HG03280 (cell line): ENCODE measurements at regions not wholly inside any gene's neighbourhood (a gene's known extent, or its start where the extent isn't known, plus 50 kb on each side); places are given as distances from the start of the nearest gene placed in this dataset.
"Not testable (repeated sequence)": the region's sequence is repeated elsewhere in the genome, so short reads cannot be mapped to it uniquely, and the experiment has no call there.

Experiments used
- ATAC-seq: cut with Tn5 transposase; IDR thresholded peaks from one replicate; pipeline ENCODE4 v1.9.1; 2021; ENCODE audit warnings: mild to moderate bottlenecking, moderate library complexity; ENCODE audit not compliant: unreplicated experiment

DNA sequence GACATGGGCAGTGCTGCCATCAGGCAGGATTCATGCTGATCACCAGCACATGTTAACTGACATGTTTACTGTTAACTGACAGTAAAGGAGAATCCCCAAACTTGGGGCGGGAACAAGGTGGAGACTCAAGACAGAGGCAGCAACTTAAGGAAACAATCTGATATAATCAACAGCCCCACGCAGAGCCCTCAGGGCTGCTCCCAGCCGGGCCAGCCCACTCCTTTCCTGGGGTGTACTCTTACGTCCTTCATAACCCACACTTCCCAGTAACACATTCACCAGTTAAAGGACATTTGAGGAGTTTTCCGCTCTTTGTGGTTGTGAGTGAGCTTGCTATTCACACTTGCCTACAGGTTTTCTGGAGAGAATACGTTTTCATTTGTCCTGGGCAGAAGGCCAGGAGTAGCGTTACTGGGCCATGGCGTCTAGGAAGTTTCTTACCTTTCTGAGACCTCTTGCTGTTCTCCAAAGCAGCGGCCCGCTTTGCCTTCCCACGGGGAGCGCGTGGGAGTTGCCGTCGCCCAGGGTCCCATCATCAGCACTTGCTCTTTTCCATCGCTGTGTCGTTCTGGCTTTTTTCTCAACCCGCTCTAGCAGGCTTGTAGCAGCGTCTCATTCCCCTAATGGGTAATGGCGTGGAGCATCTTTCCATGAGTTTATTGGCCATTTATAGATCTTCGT, 56.4 kb downstream of the FOXF2 start:
- no peak for ATAC-seq

DNA sequence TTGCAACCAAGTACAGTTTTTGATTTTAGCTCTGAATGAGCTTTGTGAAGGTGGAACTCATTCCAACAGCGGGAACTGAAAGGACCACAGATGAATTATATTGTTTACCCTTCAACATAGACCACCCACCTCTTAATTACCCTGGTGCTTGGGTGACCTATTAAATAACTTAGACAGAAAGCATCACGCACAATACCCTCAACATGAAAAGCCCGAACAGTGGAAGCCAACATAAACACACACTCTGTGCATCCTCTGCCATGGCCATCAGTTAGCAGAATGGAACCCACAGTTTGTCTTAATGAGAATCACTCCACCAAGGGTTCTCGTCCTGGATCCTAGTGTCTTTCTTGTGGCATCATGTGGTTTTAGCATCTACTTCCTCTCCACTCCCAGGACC, 60.5 kb downstream of the FOXF2 start:
- ATAC-seq, result no peak

DNA sequence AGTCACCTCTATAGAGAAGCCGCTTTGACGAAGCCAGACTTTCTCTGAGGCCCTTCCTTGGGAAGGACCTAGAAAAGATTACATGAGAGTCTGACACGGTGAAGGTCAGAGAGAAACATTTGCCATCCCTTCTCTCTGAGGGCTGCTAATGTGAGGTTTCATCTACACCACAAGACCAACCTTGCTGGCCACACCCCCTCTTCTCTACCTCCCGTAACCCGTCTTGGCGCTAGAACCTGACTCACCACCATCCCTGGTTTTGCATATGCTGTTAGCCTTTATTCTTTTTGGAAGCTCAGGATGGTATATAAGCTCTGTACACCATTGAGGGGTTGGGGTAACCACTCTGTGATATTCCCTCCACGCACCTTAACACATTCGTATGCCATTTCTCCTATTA, 63.6 kb downstream of the FOXF2 start:
- ATAC-seq, result no peak

DNA sequence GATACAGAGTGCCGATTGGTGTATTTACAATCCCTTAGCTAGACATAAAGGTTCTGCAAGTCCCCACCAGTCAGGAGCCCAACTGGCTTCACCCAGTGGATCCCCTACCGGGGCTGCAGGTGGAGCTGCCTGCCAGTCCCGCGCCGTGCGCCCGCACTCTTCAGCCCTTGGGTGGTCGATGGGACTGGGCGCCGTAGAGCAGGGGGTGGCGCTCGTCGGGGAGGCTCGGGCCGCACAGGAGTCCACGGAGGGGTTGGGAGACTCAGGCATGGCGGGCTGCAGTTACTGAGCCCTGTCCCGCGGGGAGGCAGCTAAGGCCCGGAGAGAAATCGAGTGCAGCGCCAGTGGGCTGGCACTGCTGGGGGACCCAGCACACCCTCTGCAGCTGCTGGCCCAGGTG, 67.4 kb downstream of the FOXF2 start:
- ATAC-seq, result not testable (repeated sequence)

DNA sequence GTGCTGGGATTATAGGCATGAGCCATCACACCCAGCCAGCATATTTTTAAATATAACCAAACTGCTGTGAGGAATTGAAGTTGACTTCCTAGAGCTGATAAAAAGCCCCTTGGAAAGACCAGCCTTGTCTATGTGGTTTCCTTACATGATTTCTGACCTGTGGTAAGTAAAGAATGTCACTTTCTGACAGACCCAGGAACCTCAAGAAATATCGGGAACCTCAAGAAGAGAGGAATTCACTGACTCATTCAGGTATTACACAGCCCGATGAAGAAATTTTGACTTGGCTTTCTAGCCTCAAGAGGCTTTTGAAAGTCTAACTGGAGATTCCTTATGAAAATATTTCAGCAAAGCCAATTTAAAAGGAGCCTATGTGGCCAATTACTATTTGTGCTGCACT, 71.8 kb downstream of the FOXF2 start:
- no peak for ATAC-seq

DNA sequence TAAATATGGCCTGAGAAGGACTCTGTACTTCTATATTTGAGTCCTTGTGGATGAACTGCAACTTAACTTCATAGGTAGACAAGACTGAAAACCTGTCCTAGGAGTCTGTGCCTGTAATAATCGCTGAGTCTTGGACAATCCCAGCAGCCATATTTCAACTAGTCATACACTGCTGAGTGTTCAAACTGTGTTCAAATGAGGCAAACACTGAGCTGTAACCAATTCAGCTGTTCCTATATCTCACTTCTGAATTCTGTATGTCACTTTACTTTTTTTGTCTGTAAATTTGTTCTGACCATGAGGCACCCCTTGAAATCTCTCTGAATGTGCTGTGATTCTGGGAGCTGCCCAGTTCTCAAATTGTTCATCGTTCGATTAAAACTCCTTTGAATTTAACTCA, 72.4 kb downstream of the FOXF2 start:
- no peak for ATAC-seq

DNA sequence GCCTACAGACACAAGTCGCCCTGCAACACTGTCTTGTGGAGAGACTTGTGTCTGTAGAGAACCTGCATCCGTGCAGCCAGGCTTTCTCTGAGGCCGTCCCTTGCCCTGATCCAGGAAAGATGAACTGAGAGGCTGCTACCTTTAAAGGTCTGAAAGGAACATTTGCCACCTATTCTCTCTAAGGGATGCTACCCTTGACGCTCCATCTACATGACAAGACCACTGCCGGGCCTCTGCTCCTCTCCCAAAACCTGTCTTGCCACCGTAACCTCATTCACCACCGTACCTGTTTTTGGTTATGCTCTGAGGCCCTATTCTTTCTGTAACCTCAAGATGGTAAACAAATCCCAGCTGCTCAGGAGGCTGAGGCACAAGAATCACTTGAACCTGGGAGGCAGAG, 73.9 kb downstream of the FOXF2 start:
- ATAC-seq, result no peak

DNA sequence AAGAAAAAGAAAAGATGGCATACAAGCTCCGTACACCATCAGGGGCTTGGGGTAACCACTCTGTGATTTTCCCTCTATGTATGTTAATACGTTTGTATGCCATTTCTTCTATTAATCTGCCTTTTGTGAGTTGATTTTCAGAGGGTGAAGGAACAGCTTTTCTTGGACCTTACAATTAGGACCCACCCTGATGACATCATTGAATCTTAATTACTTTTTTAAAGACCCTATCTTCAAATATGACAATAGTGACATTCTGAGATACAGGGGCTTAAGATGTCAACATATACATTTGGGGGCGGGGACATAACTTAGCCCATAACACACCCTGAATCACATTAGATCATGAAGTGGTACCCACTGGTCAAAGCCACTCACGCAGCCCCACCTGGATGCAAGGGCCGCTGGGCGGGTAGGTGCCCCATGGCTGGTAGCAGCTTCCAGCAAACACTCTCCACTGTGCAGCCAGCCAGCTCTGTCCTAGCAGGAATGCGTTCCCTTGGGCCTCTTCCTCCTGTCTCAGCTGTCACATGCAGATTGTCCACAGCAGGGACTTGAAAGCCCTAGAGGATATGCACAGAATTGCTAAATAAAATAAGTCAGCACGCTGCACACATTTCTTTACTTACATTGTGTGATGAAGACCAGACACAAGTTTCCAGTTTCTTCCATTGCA, 74.5 kb downstream of the FOXF2 start:
- ATAC-seq, result no peak

DNA sequence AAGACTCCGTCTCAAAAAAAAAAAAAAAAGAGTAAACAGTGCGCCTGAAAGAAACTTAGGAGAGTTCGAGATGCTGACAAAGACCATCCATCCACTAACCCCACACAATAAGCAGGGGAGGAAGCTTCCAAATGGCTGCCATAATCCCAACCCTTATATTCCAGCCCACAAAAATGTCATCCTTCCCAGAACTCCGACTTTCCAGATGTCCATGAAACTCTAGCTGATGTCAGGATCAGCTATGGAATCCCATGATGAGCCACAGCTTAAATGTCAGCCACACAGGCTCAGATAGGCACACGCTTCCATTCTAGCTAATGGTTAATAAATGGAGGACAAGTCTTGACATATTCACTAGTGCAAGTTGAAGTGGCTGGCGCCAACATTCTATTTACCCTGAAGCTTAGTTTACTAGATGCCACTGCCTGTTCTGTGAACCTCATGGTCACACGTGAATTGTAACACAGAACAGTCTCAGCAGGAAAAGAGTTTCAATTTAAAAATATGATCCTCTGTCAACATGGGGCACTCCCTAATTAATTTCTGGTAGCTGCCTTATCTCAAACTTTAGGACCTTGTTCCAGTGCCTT, 75.5 kb downstream of the FOXF2 start:
- ATAC-seq, result no peak

DNA sequence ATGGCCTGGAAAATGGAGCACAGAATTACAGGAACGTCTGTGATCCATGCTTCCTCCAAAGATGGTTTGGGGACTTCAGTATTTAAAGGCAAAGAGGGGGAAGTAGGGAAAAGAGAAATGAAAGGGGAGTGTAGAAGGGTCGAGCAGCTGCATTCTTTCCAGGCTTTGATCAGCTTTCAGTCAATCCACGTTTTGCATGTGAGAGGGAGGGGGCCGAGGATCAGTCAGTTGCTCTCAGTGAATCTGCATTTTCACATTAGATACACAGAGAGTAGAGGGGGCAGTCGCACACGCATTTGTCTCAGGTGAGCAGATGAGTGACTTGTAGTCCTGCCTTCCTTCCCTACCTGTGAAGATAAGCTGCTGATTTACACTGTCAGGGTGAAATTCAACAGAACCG, 78.8 kb downstream of the FOXF2 start:
- ATAC-seq, result no peak

DNA sequence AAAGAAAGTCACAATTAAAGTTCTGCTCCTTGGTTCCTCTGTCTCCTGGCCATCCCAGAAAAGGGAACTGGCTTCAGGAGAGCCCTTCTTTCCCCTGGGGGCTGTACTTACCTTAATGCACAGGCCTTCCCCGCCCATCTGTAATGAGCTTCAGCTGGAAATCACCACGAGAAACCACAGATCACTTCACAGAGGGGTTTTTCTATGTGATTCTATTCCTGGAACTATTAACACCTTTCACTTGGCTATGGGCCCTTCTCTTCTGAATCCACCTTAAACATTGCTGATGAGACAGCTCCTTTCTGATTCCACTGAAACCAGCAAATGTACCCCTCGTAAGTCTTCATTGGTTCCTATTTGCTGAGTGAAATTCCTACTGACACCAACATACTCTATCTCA, 80.7 kb downstream of the FOXF2 start:
- no peak for ATAC-seq

DNA sequence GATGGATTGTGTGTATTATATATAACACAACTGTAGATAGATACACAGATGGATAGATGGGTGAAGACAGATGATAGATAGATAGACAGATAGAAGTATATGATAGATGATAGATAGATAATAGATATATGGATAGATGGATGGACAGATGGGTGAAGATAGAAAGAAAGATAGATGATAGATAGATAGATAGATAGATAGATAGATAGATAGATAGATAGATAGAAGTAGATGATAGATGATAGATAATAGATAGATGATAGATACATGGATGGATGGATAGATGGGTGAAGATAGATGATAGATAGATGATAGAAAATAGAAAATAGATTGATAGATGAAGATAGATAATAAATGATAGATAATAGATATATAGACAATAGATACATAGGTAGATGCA, 83.3 kb downstream of the FOXF2 start:
- no peak for ATAC-seq

DNA sequence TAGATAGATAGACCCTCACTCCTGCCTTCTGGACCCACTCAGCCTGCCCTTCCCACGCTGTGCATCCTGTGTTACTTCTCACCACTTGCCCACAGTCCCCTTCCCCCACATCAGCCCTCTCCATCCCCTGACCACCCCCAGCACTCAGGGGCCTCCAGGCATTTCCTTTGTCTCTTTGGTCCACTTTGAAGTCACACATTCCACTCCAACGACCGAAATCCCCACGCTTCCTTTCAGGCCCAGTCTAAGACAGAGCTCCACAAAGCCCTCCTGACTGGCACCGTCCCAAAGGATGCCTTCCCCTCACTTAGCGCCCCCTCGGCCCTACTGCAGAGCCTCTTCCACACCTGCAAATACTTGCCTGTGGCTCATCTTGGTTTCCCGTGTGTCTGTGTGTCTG, 83.8 kb downstream of the FOXF2 start:
- no peak for ATAC-seq

DNA sequence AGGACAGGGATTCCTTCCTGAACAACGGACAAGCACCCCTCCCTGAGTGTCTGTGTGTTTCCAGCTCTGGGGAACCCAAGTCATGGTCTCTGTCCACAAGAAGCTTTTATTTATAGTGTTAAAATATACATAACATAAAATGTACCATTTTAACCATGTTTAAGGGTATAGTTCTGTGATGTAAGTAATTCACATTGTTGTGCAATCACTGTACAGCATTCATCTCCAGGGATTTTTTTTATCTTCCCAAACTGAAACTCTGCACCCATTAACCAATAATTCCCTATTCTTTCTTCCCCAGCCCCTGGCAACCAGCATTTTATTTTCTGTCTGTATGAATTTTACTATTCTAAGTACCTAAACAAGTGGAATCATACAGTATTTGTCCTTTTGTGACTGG, 84.2 kb downstream of the FOXF2 start:
- no peak for ATAC-seq

DNA sequence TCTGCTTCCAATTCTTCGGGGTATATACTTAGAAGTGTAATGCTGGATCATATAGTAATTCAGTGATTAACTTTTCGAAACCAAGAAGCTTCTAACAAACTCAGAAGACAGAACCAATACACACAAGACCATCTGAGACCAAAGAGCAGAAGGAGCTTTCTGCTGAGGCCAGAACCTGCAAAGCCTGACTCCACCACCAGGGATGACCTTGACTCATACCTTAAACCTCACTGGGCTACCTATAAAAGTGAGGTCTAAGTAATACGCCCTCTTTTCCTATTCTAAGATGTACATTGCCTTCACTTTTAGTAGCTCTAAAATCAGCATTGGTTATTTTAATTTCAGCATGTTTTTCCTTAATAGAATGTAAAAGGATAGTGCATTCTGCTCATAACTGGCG, 84.8 kb downstream of the FOXF2 start:
- ATAC-seq, result no peak

DNA sequence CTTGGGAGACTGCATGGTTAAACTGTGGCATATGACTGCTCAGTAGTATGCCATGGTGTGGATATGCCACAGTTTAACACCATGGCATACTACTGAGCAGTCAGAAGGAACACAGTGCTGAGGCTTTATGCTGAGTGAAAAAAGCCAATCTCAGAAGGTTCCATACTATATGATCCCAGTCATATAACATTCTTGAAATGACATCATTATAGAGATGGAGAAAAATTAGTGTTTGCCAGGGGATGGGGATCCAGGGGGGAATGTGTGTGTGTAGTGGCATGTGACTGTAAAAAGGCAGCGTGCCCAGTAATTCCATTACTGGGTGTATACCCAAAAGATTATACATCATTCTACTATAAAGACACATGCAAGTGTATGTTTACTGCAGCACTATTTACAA, 85.8 kb downstream of the FOXF2 start:
- no peak for ATAC-seq

DNA sequence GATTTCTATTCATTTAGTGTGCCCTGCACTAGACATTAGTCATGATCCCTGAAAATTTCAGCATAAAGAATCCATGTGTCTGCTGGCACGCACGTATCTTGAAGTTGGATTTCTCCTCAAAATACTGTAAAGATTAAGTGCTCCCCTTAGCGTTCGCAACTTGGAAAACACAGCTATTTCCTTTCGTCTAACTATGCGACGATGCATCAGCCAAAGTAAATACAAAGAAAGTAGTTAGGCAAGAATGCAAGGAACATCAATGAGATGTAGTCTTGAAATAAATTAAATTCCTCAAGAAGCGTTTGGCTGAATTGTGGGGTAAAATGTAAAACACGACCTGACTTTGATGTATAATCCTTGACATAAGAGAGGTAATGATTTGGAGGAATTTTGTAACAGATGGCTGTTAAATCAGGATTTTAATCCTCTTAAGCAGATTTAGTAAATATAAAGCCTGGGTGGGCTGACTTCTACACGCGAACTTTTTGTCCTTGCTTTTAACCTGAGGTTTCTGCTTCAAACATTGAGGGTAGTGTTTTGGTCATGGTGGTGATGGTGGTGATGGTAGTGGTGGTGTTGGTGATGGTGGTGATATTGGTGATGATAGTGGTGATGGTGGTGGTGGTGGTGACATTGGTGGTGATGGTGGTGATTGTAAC, 88.2 kb downstream of the FOXF2 start:
- ATAC-seq, result no peak

DNA sequence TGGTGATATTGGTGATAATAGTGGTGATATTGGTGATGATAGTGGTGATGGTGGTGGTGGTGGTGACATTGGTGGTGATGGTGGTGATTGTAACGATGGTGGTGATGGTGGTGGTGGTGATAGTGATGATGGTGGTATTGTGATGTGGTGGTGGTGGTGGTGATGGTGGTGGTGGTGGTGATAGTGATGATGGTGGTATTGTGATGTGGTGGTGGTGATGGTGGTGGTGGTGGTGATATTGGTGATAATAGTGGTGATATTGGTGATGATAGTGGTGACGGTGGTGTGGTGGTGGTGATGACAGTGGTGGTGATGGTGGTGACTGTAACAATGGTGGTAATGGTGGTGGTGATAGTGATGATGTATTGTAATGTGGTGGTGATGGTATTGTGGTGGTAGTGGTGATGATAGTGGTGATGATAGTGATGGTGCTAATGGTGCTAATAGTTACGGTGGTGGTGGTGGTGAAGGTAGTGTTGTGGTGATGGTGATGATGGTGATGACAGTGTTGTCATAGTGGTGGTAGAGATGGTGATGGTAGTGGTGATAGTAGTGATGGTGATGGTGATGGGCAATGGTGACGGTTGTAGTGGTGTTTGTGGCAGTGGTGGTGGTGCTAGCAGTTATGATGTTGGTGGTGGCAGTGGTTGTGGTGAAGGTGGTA, 88.9 kb downstream of the FOXF2 start:
- ATAC-seq, result not testable (repeated sequence)

DNA sequence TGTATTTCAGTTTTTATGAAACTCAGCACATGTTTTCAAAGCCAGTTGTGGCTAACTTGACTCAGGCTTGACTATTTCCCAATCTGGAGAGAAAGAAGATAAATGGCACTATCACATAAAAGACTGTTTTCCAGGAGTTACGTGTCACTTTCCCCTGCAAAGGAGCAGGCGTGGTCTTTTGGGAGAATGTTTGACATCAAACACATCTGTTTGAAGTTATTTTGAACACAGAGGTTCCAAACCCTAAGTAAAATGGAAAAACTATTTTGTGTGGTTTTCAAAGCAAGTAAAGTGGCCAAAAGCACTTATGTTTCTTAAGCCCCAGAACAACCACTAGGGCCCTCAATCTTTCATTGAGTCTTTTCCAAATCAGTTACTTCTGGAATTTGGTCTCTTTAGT, 89.7 kb downstream of the FOXF2 start:
- ATAC-seq, result no peak

DNA sequence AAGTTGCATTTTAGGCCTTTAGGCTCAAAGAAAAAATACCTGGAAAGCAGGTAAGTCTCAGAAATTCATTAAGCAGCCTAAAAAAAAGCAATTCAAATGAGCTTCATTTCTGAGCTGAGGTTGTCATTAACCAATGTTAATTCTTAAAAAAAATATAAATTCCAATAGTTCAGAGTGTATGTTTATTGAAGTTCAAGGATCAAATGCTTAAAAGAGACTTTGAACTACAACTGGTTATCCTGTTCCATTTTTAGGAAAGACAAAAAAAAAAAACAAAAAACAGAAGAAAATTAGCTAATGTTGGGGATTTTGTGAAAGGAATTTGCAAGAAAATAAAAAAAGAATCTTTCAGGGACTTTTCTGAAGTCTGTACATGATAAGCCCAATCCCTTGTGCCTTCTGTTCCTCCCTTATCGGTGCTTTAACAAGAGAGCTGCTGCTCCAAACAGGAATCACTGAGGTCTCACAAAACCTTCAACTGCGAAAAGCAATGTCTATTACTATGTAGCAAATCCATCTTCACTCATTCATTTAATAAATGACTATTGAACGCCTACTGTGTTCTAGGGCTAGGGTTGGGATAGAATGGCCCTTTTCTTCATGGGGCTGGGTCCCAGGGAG, 90.3 kb downstream of the FOXF2 start:
- no peak for ATAC-seq

DNA sequence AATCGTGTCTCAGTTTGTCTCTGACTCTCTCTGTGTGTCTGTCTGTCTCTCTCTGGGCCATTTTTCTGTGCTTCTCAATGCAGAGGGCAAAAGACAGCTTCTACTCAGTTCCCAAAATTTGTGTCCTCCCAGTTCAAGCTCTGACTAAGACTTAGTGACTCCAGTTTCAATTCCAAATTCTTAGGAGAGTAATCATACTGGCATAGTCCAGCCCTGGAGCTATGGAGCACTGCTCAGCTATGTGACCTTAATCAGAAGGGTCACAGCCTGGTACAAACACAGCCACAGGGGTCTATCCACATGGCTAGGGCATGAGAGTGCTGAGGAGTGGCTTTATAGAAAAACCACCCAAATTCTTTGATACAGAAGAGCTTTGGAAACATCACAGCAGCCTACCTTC, 91.9 kb downstream of the FOXF2 start:
- no peak for ATAC-seq
